Endothelial cell (in vitro differentiated cells): ENCODE measurements at regions not wholly inside any gene's neighbourhood (a gene's known extent, or its start where the extent isn't known, plus 50 kb on each side); places are given as distances from the start of the nearest gene placed in this dataset.

Source experiments
- DNase-seq: peaks from one replicate; pipeline ENCODE4 v3.0.0; 2021; ENCODE audit warnings: low spot score
- H3K27ac Mint-ChIP-seq: one replicate; pipeline ENCODE4 v1.8.0; 2021; ENCODE audit warnings: mixed read lengths, inconsistent platforms; ENCODE audit not compliant: unreplicated experiment
- H3K27me3 Mint-ChIP-seq: one replicate; pipeline ENCODE4 v1.8.0; 2021; ENCODE audit warnings: mild to moderate bottlenecking, moderate library complexity, mixed read lengths, inconsistent platforms; ENCODE audit not compliant: unreplicated experiment
- H3K36me3 Mint-ChIP-seq: one replicate; pipeline ENCODE4 v1.8.0; 2021; ENCODE audit warnings: mild to moderate bottlenecking, low read depth, mixed read lengths, inconsistent platforms; ENCODE audit not compliant: unreplicated experiment
- H3K4me1 Mint-ChIP-seq: one replicate; pipeline ENCODE4 v1.8.0; 2021; ENCODE audit warnings: mild to moderate bottlenecking, mixed read lengths, inconsistent platforms; ENCODE audit not compliant: unreplicated experiment
- H3K4me3 Mint-ChIP-seq: one replicate; pipeline ENCODE4 v1.8.0; 2021; ENCODE audit warnings: mild to moderate bottlenecking, mixed read lengths, inconsistent platforms; ENCODE audit not compliant: unreplicated experiment
- H3K9me3 Mint-ChIP-seq: one replicate; pipeline ENCODE4 v1.8.0; 2021; ENCODE audit warnings: mixed read lengths, inconsistent platforms; ENCODE audit not compliant: unreplicated experiment
- CTCF ChIP-seq: fragments of 200-600 bp; sonication (generic); IDR thresholded peaks from one replicate; pipeline ENCODE4 v1.5.0; 2021; ENCODE audit warnings: antibody characterized with exemption; ENCODE audit not compliant: unreplicated experiment

GRCh38 chr20:18943542-18943941, 130.0 kb downstream of the SCP2D1 start:
- no peak for DNase-seq
- peaks cover 2% of the 10 kb centered on the region for H3K27me3 Mint-ChIP-seq
- no peak overlapping the region for H3K4me3 Mint-ChIP-seq
- TF ChIP-seq CTCF = no peak
- no peak overlapping the region for H3K27ac Mint-ChIP-seq
- no peaks in the 10 kb centered on the region for H3K36me3 Mint-ChIP-seq
- peaks cover 5% of the 10 kb centered on the region for H3K9me3 Mint-ChIP-seq
- no peaks in the 10 kb centered on the region for H3K4me1 Mint-ChIP-seq

GRCh38 chr20:18956890-18957289, 143.3 kb downstream of the SCP2D1 start:
- H3K9me3 Mint-ChIP-seq = no peaks in the 10 kb centered on the region
- no peak overlapping the region for H3K27ac Mint-ChIP-seq
- DNase-seq = no peak
- no peak overlapping the region for H3K4me3 Mint-ChIP-seq
- TF ChIP-seq CTCF = no peak
- H3K4me1 Mint-ChIP-seq = peaks cover 6% of the 10 kb centered on the region
- no peaks in the 10 kb centered on the region for H3K36me3 Mint-ChIP-seq
- peaks cover 2% of the 10 kb centered on the region for H3K27me3 Mint-ChIP-seq

- Mint-ChIP-seq H3K4me1 (peaks cover 6% of the 10 kb centered on the region), H3K9me3 (no peaks in the 10 kb centered on the region), H3K27ac (no peak overlapping the region), H3K4me3 (no peak overlapping the region), H3K36me3 (no peaks in the 10 kb centered on the region), H3K27me3 (peaks cover 2% of the 10 kb centered on the region)
- no peak for DNase-seq
- TF ChIP-seq CTCF = no peak
Observed at GRCh38 chr20:18957328-18957727, 143.7 kb downstream of the SCP2D1 start.

- DNase-seq = no peak
- Mint-ChIP-seq H3K4me1 (no peaks in the 10 kb centered on the region), H3K9me3 (no peaks in the 10 kb centered on the region), H3K4me3 (no peak overlapping the region), H3K27me3 (peaks cover 2% of the 10 kb centered on the region), H3K36me3 (no peaks in the 10 kb centered on the region), H3K27ac (no peak overlapping the region)
- no peak for TF ChIP-seq CTCF
Observed at GRCh38 chr20:18971121-18971520, 157.5 kb downstream of the SCP2D1 start.

GRCh38 chr20:18971574-18971973, 158.0 kb downstream of the SCP2D1 start:
- H3K27me3 Mint-ChIP-seq = peaks cover 2% of the 10 kb centered on the region
- no peak for TF ChIP-seq CTCF

More at GRCh38 chr20:18971574-18971973, 158.0 kb downstream of the SCP2D1 start:
- DNase-seq = no peak
- Mint-ChIP-seq H3K27ac (no peak overlapping the region), H3K4me3 (no peak overlapping the region), H3K9me3 (no peaks in the 10 kb centered on the region), H3K4me1 (no peaks in the 10 kb centered on the region), H3K36me3 (no peaks in the 10 kb centered on the region)
